RWPE1 (cell line): ENCODE measurements at regions not wholly inside any gene's neighbourhood (a gene's known extent, or its start where the extent isn't known, plus 50 kb on each side); places are given as distances from the start of the nearest gene placed in this dataset.
"Not testable (repeated sequence)": the region's sequence is repeated elsewhere in the genome, so short reads cannot be mapped to it uniquely, and the experiment has no call there.

ENCODE experiments used
- CTCF ChIA-PET: fragments of 350-600 bp; sonication (Branson Sonifier 250); formaldehyde crosslinking; extraction: SDS; loops from one replicate; lab custom pipeline; 2021; lab: Yijun Ruan, JAX
- POLR2A ChIA-PET: fragments of 400-600 bp; formaldehyde crosslinking; extraction: SDS; loops from one replicate; lab custom pipeline; 2020; ENCODE audit warnings: antibody characterized with exemption; ENCODE audit not compliant: low non-redundant PET; lab: Yijun Ruan, JAX
- DNase-seq: peaks from one replicate; pipeline ENCODE4 v3.0.0; 2012; ENCODE audit warnings: low spot score
- H3K27ac ChIP-seq: fragments of 450-650 bp; 2 replicates; pipeline ENCODE4 v1.5.1; 2017
- TF ChIP-seq, protein P1 (sequence below): fragments of 450-650 bp; conservative IDR thresholded peaks from 2 replicates; pipeline ENCODE4 v1.5.1; 2017; ENCODE audit warnings: low read depth, mild to moderate bottlenecking

DNA sequence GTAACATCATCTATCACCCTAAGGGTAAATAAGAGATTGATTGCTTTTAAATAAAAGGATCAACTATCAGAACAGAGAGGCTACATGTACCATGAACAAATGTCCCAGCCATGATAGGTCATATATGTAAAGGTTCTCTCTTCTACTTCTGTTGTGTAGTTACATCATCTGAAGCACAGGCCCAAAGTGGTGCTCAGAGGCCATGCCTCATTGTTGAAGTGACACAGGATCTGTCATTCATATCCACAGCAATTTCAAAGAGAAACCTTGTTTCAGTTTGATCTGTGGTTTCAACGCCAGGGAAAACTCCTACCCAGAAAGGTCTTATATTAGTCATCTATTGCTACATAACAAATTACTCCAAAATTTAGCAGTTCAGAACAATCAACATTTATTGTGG, 269.2 kb upstream of the MAOA start:
- TF ChIP-seq, protein P1, sequence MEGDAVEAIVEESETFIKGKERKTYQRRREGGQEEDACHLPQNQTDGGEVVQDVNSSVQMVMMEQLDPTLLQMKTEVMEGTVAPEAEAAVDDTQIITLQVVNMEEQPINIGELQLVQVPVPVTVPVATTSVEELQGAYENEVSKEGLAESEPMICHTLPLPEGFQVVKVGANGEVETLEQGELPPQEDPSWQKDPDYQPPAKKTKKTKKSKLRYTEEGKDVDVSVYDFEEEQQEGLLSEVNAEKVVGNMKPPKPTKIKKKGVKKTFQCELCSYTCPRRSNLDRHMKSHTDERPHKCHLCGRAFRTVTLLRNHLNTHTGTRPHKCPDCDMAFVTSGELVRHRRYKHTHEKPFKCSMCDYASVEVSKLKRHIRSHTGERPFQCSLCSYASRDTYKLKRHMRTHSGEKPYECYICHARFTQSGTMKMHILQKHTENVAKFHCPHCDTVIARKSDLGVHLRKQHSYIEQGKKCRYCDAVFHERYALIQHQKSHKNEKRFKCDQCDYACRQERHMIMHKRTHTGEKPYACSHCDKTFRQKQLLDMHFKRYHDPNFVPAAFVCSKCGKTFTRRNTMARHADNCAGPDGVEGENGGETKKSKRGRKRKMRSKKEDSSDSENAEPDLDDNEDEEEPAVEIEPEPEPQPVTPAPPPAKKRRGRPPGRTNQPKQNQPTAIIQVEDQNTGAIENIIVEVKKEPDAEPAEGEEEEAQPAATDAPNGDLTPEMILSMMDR, result no peak
- CTCF ChIA-PET, result no interaction called here
- POLR2A ChIA-PET, result no interaction called here
- no peak overlapping the region for H3K27ac ChIP-seq
- DNase-seq, result no peak

DNA sequence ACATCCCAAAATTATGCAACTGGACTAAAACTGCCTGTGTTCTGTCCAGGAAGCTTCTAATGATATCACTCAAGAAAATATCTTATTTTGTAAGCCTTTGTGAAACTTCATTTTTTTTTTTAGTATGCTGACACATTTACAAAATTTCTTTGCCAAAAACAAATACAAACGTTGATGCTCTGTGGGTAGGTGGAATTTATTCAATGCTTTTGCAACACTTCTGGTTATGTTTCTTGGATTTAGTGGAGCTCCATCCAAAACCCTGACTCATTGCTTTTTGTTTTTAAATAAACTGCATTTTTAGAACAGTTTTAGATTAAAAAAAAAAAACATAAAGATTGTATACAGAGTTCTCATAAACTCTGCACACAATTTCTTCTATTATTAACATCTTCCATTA, 250.9 kb upstream of the MAOA start:
- no peak overlapping the region for H3K27ac ChIP-seq
- CTCF ChIA-PET, result no interaction called here
- POLR2A ChIA-PET, result no interaction called here
- no peak for DNase-seq
- TF ChIP-seq, protein P1, result no peak

DNA sequence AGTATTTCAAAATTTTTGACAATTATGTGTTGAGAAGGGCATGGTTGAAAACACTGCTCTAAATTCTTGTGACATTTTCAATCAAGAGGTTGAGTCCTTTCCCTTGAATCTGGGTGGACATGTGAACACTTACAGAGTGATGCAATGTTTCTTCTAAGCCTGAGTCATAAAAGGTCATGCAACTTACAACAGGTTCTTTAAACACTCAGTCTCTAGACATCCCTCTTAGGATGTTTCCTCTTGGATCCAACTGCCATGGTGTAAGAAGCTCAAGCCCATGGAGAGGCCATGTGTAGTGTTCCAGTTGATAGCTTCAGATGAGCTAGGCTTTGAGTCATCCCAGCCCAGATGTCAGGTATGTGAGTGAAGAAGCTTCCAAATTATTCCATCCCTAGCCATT, 232.2 kb upstream of the MAOA start:
- TF ChIP-seq, protein P1, result no peak
- ChIA-PET CTCF (no interaction called here), POLR2A (no interaction called here)
- DNase-seq, result no peak
- no peak overlapping the region for H3K27ac ChIP-seq

DNA sequence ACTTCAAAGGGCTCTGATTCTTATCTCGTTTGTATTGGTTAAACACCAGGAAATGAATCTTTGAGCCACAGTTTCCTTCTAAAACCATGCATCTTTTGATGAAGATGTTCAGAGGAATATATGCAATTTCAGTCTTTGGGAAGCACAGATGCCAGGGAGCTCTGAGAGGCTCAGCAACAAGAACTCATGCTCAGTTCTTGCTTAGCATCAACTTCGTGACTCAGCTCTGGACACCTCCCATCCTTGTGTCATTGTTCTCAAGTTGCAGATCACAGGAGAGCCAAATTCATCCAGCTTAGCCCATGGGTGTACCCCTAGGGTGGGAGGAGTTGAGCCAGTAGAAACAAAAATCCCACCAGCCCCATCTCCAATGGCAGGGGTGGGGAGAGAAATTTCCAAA, 219.6 kb upstream of the MAOA start:
- H3K27ac ChIP-seq, result no peak overlapping the region
- DNase-seq, result no peak
- TF ChIP-seq, protein P1, result no peak
- CTCF ChIA-PET, result no interaction called here
- POLR2A ChIA-PET, result no interaction called here

DNA sequence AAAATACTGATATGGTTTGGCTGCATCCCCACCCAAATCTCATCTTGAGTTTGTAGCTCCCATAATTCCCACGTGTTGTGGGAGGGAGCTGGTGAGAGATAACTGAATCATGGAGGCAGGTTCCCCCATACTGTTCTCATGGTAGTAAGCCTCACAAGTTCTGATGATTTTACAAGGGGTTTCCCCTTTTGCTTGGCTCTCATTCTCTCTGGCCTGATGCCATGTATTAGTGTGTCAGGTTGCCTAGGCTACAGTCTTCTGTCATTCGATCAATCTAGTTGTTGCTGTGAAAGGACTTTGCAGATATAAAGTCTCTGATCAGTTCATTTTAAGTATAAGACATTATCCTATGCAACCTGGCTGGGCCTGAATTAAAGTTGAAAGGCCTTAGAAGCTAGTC, 209.3 kb upstream of the MAOA start:
- POLR2A ChIA-PET, result no interaction called here
- CTCF ChIA-PET, result no interaction called here
- no peak for DNase-seq

DNA sequence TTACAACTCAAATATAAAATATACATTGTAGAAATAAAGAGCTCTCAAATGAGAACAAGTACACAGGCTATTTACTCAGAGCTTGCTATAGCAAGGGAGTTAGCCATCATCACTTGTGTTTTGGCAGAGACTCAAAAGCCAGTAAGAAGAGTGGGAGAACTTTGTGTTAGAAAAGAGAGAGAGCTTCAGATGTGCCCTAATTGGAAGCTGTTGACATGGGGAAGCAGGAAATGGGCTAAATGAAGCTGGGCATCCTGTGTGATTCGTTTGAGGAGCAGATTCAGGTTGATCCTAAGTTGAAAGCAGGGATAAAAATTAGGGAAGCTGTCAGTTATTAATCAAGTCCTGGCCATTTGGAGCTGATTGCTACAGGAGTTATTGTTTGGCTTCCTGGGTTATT, 207.4 kb upstream of the MAOA start:
- DNase-seq, result no peak
- POLR2A ChIA-PET, result no interaction called here
- CTCF ChIA-PET, result interaction anchor here (0.6 kb wide), 1 partner anchor 1812 kb away, joined by 3 read pairs; no protein-coding TSS in a partner anchor
- TF ChIP-seq, protein P1, result no peak
- no peak overlapping the region for H3K27ac ChIP-seq

More for the DNA sequence above, 209.3 kb upstream of the MAOA start:
- TF ChIP-seq, protein P1, result no peak
- H3K27ac ChIP-seq, result no peak overlapping the region

DNA sequence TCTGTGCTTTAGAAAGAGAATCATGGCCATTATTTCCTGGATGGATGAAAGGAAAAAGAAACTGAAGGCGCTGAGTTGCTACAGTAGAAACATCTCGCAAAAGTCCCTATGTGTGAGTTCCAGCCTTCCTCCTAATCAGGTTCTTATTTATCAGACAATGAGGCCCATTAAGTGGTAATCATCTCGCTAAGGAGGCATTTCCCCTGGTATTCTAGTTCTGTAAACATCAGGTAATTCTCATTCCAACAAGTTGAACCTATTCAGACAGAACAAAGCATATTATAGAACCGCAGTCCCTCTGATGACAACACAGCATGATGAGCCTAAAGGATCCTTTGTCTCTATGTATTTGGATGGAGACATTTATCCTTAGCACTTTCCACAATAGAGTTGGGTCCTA, 205.7 kb upstream of the MAOA start:
- POLR2A ChIA-PET, result no interaction called here
- CTCF ChIA-PET, result no interaction called here

DNA sequence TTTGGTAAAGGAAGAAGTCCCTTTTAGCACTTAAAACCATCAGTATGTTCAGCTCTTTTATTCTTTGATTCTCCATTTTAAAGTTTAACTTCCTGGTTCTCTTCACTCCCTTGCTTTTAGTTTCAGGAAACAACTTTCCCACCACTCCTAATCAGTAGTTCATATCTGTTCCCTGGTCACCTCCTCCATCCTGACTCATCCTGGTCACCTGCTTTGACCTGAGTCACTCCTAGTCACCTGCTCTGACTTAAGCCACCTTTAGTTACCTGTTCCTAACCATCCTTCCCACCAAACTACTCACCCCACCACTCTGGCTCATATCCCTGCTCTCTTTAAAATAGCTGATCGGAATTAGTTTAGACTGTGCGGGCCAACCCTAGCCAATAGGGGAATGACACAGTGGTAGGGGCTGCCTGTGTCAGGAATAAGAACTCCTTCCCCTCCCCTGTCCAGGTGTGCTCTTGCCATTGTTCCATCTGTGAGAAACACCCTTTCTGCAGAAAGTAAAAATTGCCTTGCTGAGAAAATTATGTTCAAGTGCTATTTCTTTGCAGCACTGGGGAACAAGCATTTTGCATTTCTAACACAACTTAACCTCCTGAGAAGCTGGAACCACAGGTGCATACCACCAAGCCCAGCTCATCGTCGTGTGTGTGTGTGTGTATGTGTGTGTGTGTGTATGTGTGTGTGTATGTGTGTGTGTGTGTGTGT, 204.0 kb upstream of the MAOA start:
- POLR2A ChIA-PET, H3K27ac ChIP-seq, CTCF ChIA-PET, DNase-seq: not testable (repeated sequence)

More for the DNA sequence above, 205.7 kb upstream of the MAOA start:
- DNase-seq, result no peak
- TF ChIP-seq, protein P1, result no peak
- no peak overlapping the region for H3K27ac ChIP-seq
